ENCODE measurements at regions not wholly inside any gene's neighbourhood (a gene's known extent, or its start where the extent isn't known, plus 50 kb on each side); places are given as distances from the start of the nearest gene placed in this dataset.
"Not testable (repeated sequence)": the region's sequence is repeated elsewhere in the genome, so short reads cannot be mapped to it uniquely, and the experiment has no call there.

DNA sequence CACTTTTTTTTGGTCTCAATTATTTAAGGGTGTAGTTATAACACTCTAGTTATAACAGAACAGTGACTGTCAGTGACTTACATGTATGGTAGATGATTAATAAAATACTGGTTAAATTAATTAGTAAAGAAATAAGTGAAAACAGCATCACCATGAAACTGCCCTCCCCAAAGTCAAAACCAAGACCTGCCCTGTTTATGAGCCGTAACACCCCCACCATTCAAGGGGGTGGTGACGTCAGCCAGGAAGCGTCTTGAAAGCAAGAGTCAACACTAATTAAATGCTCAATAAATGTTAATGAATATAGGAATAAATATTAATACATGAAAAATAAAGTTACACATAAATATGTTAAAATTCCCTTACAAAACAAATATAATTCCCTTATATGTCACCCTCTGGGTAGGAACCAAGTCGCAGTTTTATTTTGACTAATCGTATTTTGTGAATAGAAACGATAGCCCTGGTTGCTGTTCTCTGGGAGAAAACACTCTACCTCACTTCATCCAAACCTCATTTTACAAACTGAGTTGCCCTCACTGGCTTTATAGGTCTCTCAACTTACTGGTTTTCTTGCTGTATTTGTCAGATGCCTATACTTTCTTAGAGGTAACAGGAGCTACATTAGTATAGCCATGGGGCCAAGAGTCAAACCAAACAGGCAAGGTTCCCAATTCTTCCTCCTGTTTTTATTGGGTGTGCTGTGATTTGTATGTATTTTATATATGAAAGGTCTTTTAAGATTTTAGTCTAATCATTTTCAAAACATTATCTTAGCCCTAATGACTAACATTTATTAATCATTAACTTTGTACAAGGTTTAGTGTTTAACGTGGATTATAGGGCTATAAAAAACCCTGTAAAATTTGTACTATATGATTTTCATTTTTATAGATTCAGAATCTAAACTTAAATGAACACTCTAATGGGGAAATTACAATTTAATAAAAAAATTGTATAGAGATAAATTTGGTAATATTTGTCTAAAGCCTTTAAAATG lies 227.9 kb upstream of the IRAK1BP1 start:
- DNase-seq (ENCODE audit: low read depth), result no peak
- no peaks in the 10 kb centered on the region for H3K36me3 ChIP-seq (ENCODE audit: control insufficient read depth, insufficient read depth, low read length)

GRCh38 chr6:78643976-78644375 lies 223.4 kb upstream of the IRAK1BP1 start:
- H3K27me3 ChIP-seq (ENCODE audit: control insufficient read depth, insufficient read depth, low read length); H3K36me3 ChIP-seq (ENCODE audit: control insufficient read depth, insufficient read depth, low read length); DNase-seq (ENCODE audit: low read depth); H3K4me3 ChIP-seq (ENCODE audit: low read depth, low read length): not testable (repeated sequence)

More for the DNA sequence above, 227.9 kb upstream of the IRAK1BP1 start:
- Histone ChIP-seq H3K4me3 (ENCODE audit: low read depth, low read length) (no peak overlapping the region), H3K27me3 (ENCODE audit: control insufficient read depth, insufficient read depth, low read length) (no peaks in the 10 kb centered on the region)
- TF ChIP-seq, protein P1, sequence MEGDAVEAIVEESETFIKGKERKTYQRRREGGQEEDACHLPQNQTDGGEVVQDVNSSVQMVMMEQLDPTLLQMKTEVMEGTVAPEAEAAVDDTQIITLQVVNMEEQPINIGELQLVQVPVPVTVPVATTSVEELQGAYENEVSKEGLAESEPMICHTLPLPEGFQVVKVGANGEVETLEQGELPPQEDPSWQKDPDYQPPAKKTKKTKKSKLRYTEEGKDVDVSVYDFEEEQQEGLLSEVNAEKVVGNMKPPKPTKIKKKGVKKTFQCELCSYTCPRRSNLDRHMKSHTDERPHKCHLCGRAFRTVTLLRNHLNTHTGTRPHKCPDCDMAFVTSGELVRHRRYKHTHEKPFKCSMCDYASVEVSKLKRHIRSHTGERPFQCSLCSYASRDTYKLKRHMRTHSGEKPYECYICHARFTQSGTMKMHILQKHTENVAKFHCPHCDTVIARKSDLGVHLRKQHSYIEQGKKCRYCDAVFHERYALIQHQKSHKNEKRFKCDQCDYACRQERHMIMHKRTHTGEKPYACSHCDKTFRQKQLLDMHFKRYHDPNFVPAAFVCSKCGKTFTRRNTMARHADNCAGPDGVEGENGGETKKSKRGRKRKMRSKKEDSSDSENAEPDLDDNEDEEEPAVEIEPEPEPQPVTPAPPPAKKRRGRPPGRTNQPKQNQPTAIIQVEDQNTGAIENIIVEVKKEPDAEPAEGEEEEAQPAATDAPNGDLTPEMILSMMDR (IDR thresholded peaks at IDR 0.05; ENCODE audit: insufficient read depth, low read length, poor library complexity, severe bottlenecking), result no peak

GRCh38 chr6:78646542-78647415 lies 220.6 kb upstream of the IRAK1BP1 start:
- not testable (repeated sequence) for H3K4me3 ChIP-seq (ENCODE audit: low read depth, low read length); H3K36me3 ChIP-seq (ENCODE audit: control insufficient read depth, insufficient read depth, low read length); DNase-seq (ENCODE audit: low read depth); H3K27me3 ChIP-seq (ENCODE audit: control insufficient read depth, insufficient read depth, low read length)

GRCh38 chr6:78665819-78666218 lies 201.5 kb upstream of the IRAK1BP1 start:
- H3K4me3 ChIP-seq (ENCODE audit: low read depth, low read length); H3K27me3 ChIP-seq (ENCODE audit: control insufficient read depth, insufficient read depth, low read length); H3K36me3 ChIP-seq (ENCODE audit: control insufficient read depth, insufficient read depth, low read length); DNase-seq (ENCODE audit: low read depth): not testable (repeated sequence)

- H3K36me3 ChIP-seq (ENCODE audit: control insufficient read depth, insufficient read depth, low read length), result no peaks in the 10 kb centered on the region
- no peak for DNase-seq (ENCODE audit: low read depth)
- H3K27me3 ChIP-seq (ENCODE audit: control insufficient read depth, insufficient read depth, low read length), result no peaks in the 10 kb centered on the region
- no peak overlapping the region for H3K4me3 ChIP-seq (ENCODE audit: low read depth, low read length)
- TF ChIP-seq, protein P1 (IDR thresholded peaks at IDR 0.05; ENCODE audit: insufficient read depth, low read length, poor library complexity, severe bottlenecking), result no peak
Observed at GRCh38 chr6:78666764-78667163, 200.6 kb upstream of the IRAK1BP1 start.

GRCh38 chr6:78670156-78670555 lies 197.2 kb upstream of the IRAK1BP1 start:
- Histone ChIP-seq H3K27me3 (ENCODE audit: control insufficient read depth, insufficient read depth, low read length) (no peaks in the 10 kb centered on the region), H3K4me3 (ENCODE audit: low read depth, low read length) (no peak overlapping the region), H3K36me3 (ENCODE audit: control insufficient read depth, insufficient read depth, low read length) (no peaks in the 10 kb centered on the region)
- no peak for DNase-seq (ENCODE audit: low read depth)
- TF ChIP-seq, protein P1 (IDR thresholded peaks at IDR 0.05; ENCODE audit: insufficient read depth, low read length, poor library complexity, severe bottlenecking), result no peak

- Histone ChIP-seq H3K36me3 (ENCODE audit: control insufficient read depth, insufficient read depth, low read length) (no peaks in the 10 kb centered on the region), H3K4me3 (ENCODE audit: low read depth, low read length) (no peak overlapping the region), H3K27me3 (ENCODE audit: control insufficient read depth, insufficient read depth, low read length) (no peaks in the 10 kb centered on the region)
- DNase-seq (ENCODE audit: low read depth), result no peak
- TF ChIP-seq, protein P1 (IDR thresholded peaks at IDR 0.05; ENCODE audit: insufficient read depth, low read length, poor library complexity, severe bottlenecking), result no peak
Observed at GRCh38 chr6:78670802-78671201, 196.5 kb upstream of the IRAK1BP1 start.

DNA sequence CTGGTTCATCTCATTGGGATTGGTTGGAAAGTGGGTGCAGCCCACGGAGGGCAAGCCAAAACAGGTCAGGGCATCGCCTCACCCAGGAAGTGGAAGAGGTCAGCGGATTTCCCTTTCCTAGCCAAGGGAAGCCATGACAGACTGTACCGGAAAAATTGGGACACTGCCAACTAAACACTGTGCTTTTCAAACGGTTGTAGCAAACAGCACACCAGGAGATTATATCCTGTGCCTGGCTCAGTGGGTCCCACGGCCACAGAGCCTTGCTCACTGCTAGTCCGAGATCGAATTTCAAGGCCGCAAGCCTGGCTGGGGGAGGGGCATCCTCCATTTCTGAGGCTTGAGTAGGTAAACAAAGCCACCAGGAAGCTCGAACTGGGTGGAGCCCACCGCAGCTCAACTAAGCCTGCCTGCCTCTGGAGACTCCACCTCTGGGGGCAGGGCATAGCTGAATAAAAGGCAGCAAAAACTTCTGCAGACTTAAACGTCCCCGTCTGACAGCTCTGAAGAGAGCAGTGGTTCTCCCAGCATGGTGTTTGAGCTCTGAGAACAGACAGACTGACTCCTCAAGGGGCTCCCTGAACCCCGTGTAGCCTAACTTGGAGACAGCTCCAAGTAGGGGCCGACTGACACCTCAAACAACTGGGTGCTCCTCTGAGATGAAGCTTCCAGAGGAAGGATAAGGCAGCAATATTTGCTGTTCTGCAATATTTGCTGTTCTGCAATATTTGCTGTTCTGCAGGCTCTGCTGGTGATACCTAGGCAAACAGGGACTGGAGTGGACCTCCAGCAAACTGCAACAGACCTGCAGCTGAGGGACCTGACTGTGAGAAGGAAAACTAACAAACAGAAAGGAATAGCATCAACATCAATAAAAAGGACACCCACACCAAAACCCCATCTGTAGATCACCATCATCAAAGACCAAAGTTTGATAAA lies 191.0 kb upstream of the IRAK1BP1 start:
- H3K36me3 ChIP-seq (ENCODE audit: control insufficient read depth, insufficient read depth, low read length); DNase-seq (ENCODE audit: low read depth): not testable (repeated sequence)

More for the DNA sequence above, 191.0 kb upstream of the IRAK1BP1 start:
- H3K27me3 ChIP-seq (ENCODE audit: control insufficient read depth, insufficient read depth, low read length); H3K4me3 ChIP-seq (ENCODE audit: low read depth, low read length): not testable (repeated sequence)
